H1 (cell line): ENCODE measurements at regions not wholly inside any gene's neighbourhood (a gene's known extent, or its start where the extent isn't known, plus 50 kb on each side); places are given as distances from the start of the nearest gene placed in this dataset.

Experiments used
- CTCF ChIA-PET: fragments of 300-600 bp; sonication (Branson Sonifier 250); formaldehyde crosslinking; loops from one replicate; lab custom pipeline; 2021; ENCODE audit not compliant: partially characterized antibody; lab: Charles Lee
- POLR2A ChIA-PET: fragments of 300-600 bp; sonication (Branson Sonifier 250); formaldehyde crosslinking; loops from one replicate; lab custom pipeline; 2021; ENCODE audit warnings: inconsistent platforms; ENCODE audit not compliant: partially characterized antibody; lab: Charles Lee
- DNase-seq, 2 experiments: peaks; one replicate each; pipeline versions ENCODE4 v3.0.0 to v3.0.0-alpha.2; 2010 to 2022; ENCODE audit warnings: low spot score in 2 of 2, low read depth in 1 of 2, mixed read lengths in 1 of 2
- FAIRE-seq: peaks from 2 replicates; lab custom pipeline; 2011; peaks lifted over from hg19 to GRCh38; lab: Jason Lieb, UNC
- H2AFZ ChIP-seq: 2 replicates; pipeline ENCODE4 v1.8.1; 2012; ENCODE audit warnings: low read length, inconsistent platforms
- H2AK5ac ChIP-seq: 2 replicates; pipeline ENCODE4 v1.6.1; 2013; ENCODE audit warnings: low read depth, low read length
- H2BK120ac ChIP-seq: replicated peaks from 2 replicates; pipeline ENCODE3; 2013; ENCODE audit warnings: low read depth, low read length, inconsistent platforms
- H2BK12ac ChIP-seq: 2 replicates; pipeline ENCODE4 v1.6.1; 2013; ENCODE audit warnings: low read depth, low read length
- H2BK15ac ChIP-seq: 2 replicates; pipeline ENCODE4 v1.6.1; 2013; ENCODE audit warnings: low read length
- H2BK20ac ChIP-seq: 2 replicates; pipeline ENCODE4 v1.6.1; 2013; ENCODE audit warnings: low read length
- H2BK5ac ChIP-seq: 2 replicates; pipeline ENCODE4 v1.6.1; 2013; ENCODE audit warnings: low read depth, low read length
- H3K14ac ChIP-seq: 2 replicates; pipeline ENCODE4 v1.6.1; 2013; ENCODE audit warnings: inconsistent platforms; ENCODE audit not compliant: insufficient read length
- H3K18ac ChIP-seq: 2 replicates; pipeline ENCODE4 v1.6.1; 2013; ENCODE audit warnings: low read length; ENCODE audit errors: extremely low read depth
- H3K23ac ChIP-seq: 2 replicates; pipeline ENCODE4 v1.6.1; 2013; ENCODE audit warnings: inconsistent platforms; ENCODE audit not compliant: insufficient read length
- H3K23me2 ChIP-seq: 2 replicates; pipeline ENCODE4 v1.6.1; 2013; ENCODE audit warnings: low read depth, low read length
- H3K27ac ChIP-seq: 2 replicates; pipeline ENCODE4 v1.6.1; 2011; ENCODE audit warnings: low read depth, low read length, inconsistent platforms
- H3K27me3 ChIP-seq, 4 experiments: replicated peaks in 1 of 4; 1 replicate in 1 of 4; 2 replicates in 3 of 4; pipeline versions ENCODE4 v1.6.1 to v1.8.1; 2011 to 2013; ENCODE audit warnings: low read length in 3 of 4, mild to moderate bottlenecking in 3 of 4, inconsistent platforms in 2 of 4, mixed read lengths in 2 of 4, moderate library complexity in 1 of 4; ENCODE audit not compliant: control insufficient read depth in 3 of 4, insufficient read depth in 3 of 4; ENCODE audit errors: extremely low read depth in 1 of 4
- H3K36me3 ChIP-seq, 4 experiments: 2 replicates each; pipeline versions ENCODE4 v1.6.1 to v1.8.1; 2011 to 2013; ENCODE audit warnings: mild to moderate bottlenecking in 4 of 4, low read length in 3 of 4, moderate library complexity in 2 of 4, control low read depth in 1 of 4, inconsistent platforms in 1 of 4; ENCODE audit not compliant: insufficient read depth in 4 of 4, control insufficient read depth in 2 of 4
- H3K4ac ChIP-seq: replicated peaks from 2 replicates; pipeline ENCODE3; 2013; ENCODE audit warnings: low read length, low read depth, mixed read lengths, inconsistent platforms; ENCODE audit not compliant: insufficient read length
- H3K4me1 ChIP-seq, 4 experiments: replicated peaks in 1 of 4; 1 replicate in 1 of 4; 2 replicates in 3 of 4; pipeline versions ENCODE4 v1.6.1 to v1.8.1; 2011 to 2013; ENCODE audit warnings: low read length in 3 of 4, inconsistent platforms in 2 of 4, mixed read lengths in 1 of 4; ENCODE audit not compliant: insufficient read depth in 4 of 4, control insufficient read depth in 3 of 4
- H3K4me2 ChIP-seq, 2 experiments: 2 replicates each; pipeline versions ENCODE4 v1.6.1 to v1.8.1; 2011 to 2013; ENCODE audit warnings: low read depth in 2 of 2, low read length in 2 of 2, control low read depth in 1 of 2, inconsistent platforms in 1 of 2, mild to moderate bottlenecking in 1 of 2; ENCODE audit not compliant: insufficient read depth in 1 of 2
- H3K4me3 ChIP-seq, 4 experiments: fragments of 200-600, 300-600 bp in 1 of 4; sonication (generic), shearing (Covaris generic), sonication (Bioruptor Twin) in 1 of 4; 2 replicates each; pipeline versions ENCODE4 v1.5.1 to v1.8.1; 2011 to 2016; ENCODE audit warnings: low read length in 4 of 4, low read depth in 3 of 4, control low read depth in 2 of 4, inconsistent platforms in 2 of 4, mild to moderate bottlenecking in 2 of 4, mixed read lengths in 1 of 4, moderate library complexity in 1 of 4; ENCODE audit not compliant: insufficient read depth in 2 of 4; ENCODE audit errors: extremely low read depth in 1 of 4
- H3K56ac ChIP-seq: replicated peaks from 2 replicates; pipeline ENCODE3; 2013; ENCODE audit warnings: low read depth, mild to moderate bottlenecking, mixed read lengths, low read length, inconsistent platforms; ENCODE audit not compliant: insufficient read length
- H3K79me1 ChIP-seq: 2 replicates; pipeline ENCODE4 v1.6.1; 2013; ENCODE audit warnings: low read depth, low read length, control low read depth
- H3K79me2 ChIP-seq, 2 experiments: 2 replicates each; pipeline versions ENCODE4 v1.6.1 to v1.8.1; 2012 to 2013; ENCODE audit warnings: low read length in 2 of 2, mild to moderate bottlenecking in 2 of 2, inconsistent platforms in 1 of 2; ENCODE audit not compliant: insufficient read depth in 2 of 2, control insufficient read depth in 1 of 2
- H3K9ac ChIP-seq, 4 experiments: replicated peaks in 1 of 4; 1 replicate in 1 of 4; 2 replicates in 3 of 4; pipeline versions ENCODE4 v1.6.1 to v1.8.1; 2011 to 2013; ENCODE audit warnings: low read depth in 3 of 4, low read length in 3 of 4, control low read depth in 2 of 4, mild to moderate bottlenecking in 2 of 4, moderate library complexity in 2 of 4, inconsistent platforms in 1 of 4; ENCODE audit errors: extremely low read depth in 1 of 4
- H3K9me3 ChIP-seq, 2 experiments: 2 replicates each; pipeline versions ENCODE4 v1.6.1 to v1.8.1; 2012 to 2013; ENCODE audit warnings: mild to moderate bottlenecking in 2 of 2, moderate library complexity in 2 of 2, control low read depth in 1 of 2, inconsistent platforms in 1 of 2, low read depth in 1 of 2, low read length in 1 of 2, mixed read lengths in 1 of 2; ENCODE audit not compliant: insufficient read depth in 2 of 2
- H4K20me1 ChIP-seq, 2 experiments: replicated peaks in 1 of 2; 2 replicates each; pipeline versions ENCODE3 to v1.8.1; 2011 to 2013; ENCODE audit warnings: inconsistent platforms in 2 of 2, low read length in 2 of 2, mild to moderate bottlenecking in 1 of 2; ENCODE audit not compliant: insufficient read depth in 2 of 2, control insufficient read depth in 1 of 2
- H4K5ac ChIP-seq: 2 replicates; pipeline ENCODE4 v1.6.1; 2013; ENCODE audit warnings: low read length, low read depth, mixed read lengths, inconsistent platforms; ENCODE audit not compliant: insufficient read length
- H4K8ac ChIP-seq: 2 replicates; pipeline ENCODE4 v1.8.0; 2013; ENCODE audit warnings: mild to moderate bottlenecking, moderate library complexity, low read length, inconsistent platforms; ENCODE audit not compliant: insufficient read depth; ENCODE audit errors: extremely low read depth
- H4K91ac ChIP-seq: replicated peaks from 2 replicates; pipeline ENCODE3; 2013; ENCODE audit warnings: low read length, mixed read lengths, inconsistent platforms; ENCODE audit not compliant: insufficient read length
- SIRT6 ChIP-seq: IDR thresholded peaks from one replicate; pipeline ENCODE4 v1.7.1; 2012; ENCODE audit warnings: low read length, inconsistent platforms
- WGBS, 2 experiments: shearing (Covaris generic) in 1 of 2; methylation state at CpG; one replicate each; pipeline versions ENCODE4 v1.1.6 to v1.1.7; 2013 to 2015; ENCODE audit warnings: low lambda C conversion rate in 2 of 2, mixed read lengths in 2 of 2, inconsistent platforms in 1 of 2, low coverage in 1 of 2, missing lambda C conversion rate in 1 of 2; ENCODE audit not compliant: insufficient replicate concordance in 2 of 2, insufficient coverage in 1 of 2, insufficient read length in 1 of 2; ENCODE audit errors: extremely low coverage in 1 of 2, missing lambda C conversion rate in 1 of 2; 5-methylcytosine and 5-hydroxymethylcytosine counted together

DNA sequence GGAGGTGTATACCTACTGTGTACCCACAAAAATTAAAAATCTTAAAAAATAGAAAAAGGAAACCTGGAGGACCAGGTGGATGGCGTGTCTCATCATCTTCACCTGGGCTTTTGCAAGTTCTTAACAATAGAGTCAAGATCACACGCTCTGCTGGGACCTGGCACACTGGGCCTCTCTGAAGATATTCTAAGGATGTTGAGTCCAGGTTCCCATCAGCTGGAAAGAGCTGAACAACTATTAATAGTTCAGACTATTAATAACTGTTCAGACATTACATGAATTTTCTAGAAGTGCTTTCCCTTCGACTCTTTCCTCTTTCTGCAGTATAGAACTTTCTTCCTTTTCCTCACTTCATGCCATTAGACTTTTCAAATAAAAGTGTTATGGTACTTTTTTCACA lies 320.2 kb upstream of the IL12A start:
- WGBS, 2 experiments: 89% methylated on average over 3 of the region's 3 CpGs; no CpG with 5 or more reads in 1 of the 2 experiments
- no peak overlapping the region for H4K5ac ChIP-seq
- POLR2A ChIA-PET: no interaction called here
- no peak overlapping the region for H3K23ac ChIP-seq
- H4K20me1 ChIP-seq: no peaks in the 10 kb centered on the region
- no peak overlapping the region for H2BK12ac ChIP-seq
- H2BK120ac ChIP-seq: no peak overlapping the region
- no peak overlapping the region for H2BK5ac ChIP-seq
- no peak overlapping the region for H2AFZ ChIP-seq
- CTCF ChIA-PET: interaction anchor here (0.7 to 0.9 kb wide), 2 partner anchors 326 to 762 kb away, joined by 3 read pairs; no protein-coding TSS in a partner anchor
- no peaks in the 10 kb centered on the region for H3K79me1 ChIP-seq
- no peak overlapping the region for H3K4me3 ChIP-seq
- H3K4me1 ChIP-seq: peaks cover 0 to 4% (median 1%) of the 10 kb centered on the region in 4 experiments; a peak in 2 of 7 replicates
- H3K4ac ChIP-seq: no peak overlapping the region
- H3K9ac ChIP-seq: no peak overlapping the region
- H2BK20ac ChIP-seq: no peak overlapping the region
- H4K91ac ChIP-seq: no peak overlapping the region
- H2AK5ac ChIP-seq: no peak overlapping the region
- H2BK15ac ChIP-seq: no peak overlapping the region
- H3K14ac ChIP-seq: no peak overlapping the region
- no peaks in the 10 kb centered on the region for H3K9me3 ChIP-seq
- no peak overlapping the region for H3K56ac ChIP-seq
- no peak overlapping the region for H3K4me2 ChIP-seq
- no peak for TF ChIP-seq SIRT6
- no peak overlapping the region for H3K18ac ChIP-seq
- H3K27ac ChIP-seq: no peak overlapping the region
- no peak overlapping the region for H4K8ac ChIP-seq
- no peaks in the 10 kb centered on the region for H3K79me2 ChIP-seq
- no peaks in the 10 kb centered on the region for H3K23me2 ChIP-seq
- no peaks in the 10 kb centered on the region for H3K36me3 ChIP-seq
- no peak for FAIRE-seq
- DNase-seq: no peak
- no peaks in the 10 kb centered on the region for H3K27me3 ChIP-seq
